Keratinocyte (primary cell): ENCODE measurements at regions not wholly inside any gene's neighbourhood (a gene's known extent, or its start where the extent isn't known, plus 50 kb on each side); places are given as distances from the start of the nearest gene placed in this dataset.

ENCODE experiments used
- DNase-seq: peaks from one replicate; pipeline ENCODE4 v3.0.0-alpha.2; 2011; ENCODE audit warnings: low read depth, missing footprints, low spot score
- FAIRE-seq: peaks from 2 replicates; lab custom pipeline; 2011; peaks lifted over from hg19 to GRCh38; lab: Jason Lieb, UNC
- H2AFZ ChIP-seq: 2 replicates; pipeline ENCODE4 v1.6.0; 2012; ENCODE audit warnings: low read length, control low read depth, inconsistent platforms; ENCODE audit not compliant: control insufficient read depth
- H3K27ac ChIP-seq: 2 replicates; pipeline ENCODE4 v1.5.1; 2011; ENCODE audit warnings: low read length; ENCODE audit not compliant: control insufficient read depth, insufficient read depth
- H3K27me3 ChIP-seq: 3 replicates; pipeline ENCODE4 v1.6.0; 2011; ENCODE audit warnings: low read length; ENCODE audit not compliant: control insufficient read depth, insufficient read depth; ENCODE audit errors: extremely low read depth
- H3K36me3 ChIP-seq, 2 experiments: 2 replicates in 1 of 2; 3 replicates in 1 of 2; pipeline ENCODE4 v1.5.1; 2011; ENCODE audit warnings: low read length in 2 of 2, mild to moderate bottlenecking in 1 of 2; ENCODE audit not compliant: control insufficient read depth in 2 of 2, insufficient read depth in 2 of 2; ENCODE audit errors: extremely low read depth in 1 of 2
- H3K4me1 ChIP-seq: 3 replicates; pipeline ENCODE4 v1.5.1; 2011; ENCODE audit warnings: low read length; ENCODE audit not compliant: control insufficient read depth, insufficient read depth; ENCODE audit errors: extremely low read depth
- H3K4me2 ChIP-seq: 3 replicates; pipeline ENCODE4 v1.6.0; 2011; ENCODE audit warnings: low read depth, low read length; ENCODE audit not compliant: control insufficient read depth, insufficient read depth; ENCODE audit errors: extremely low read depth
- H3K4me3 ChIP-seq, 3 experiments: fragments of 200-600 bp in 1 of 3; sonication (generic) in 1 of 3; 2 replicates in 2 of 3; 3 replicates in 1 of 3; pipeline ENCODE4 v1.5.1; 2011 to 2016; ENCODE audit warnings: low read length in 3 of 3, mild to moderate bottlenecking in 3 of 3, control low read depth in 2 of 3, inconsistent platforms in 1 of 3, low read depth in 1 of 3, mixed read lengths in 1 of 3, mixed run types in 1 of 3, moderate library complexity in 1 of 3; ENCODE audit not compliant: control insufficient read depth in 2 of 3, insufficient read depth in 2 of 3; ENCODE audit errors: extremely low read depth in 1 of 3
- H3K79me2 ChIP-seq: 2 replicates; pipeline ENCODE4 v1.6.0; 2012; ENCODE audit warnings: low read length; ENCODE audit not compliant: control insufficient read depth, insufficient read depth
- H3K9ac ChIP-seq: 3 replicates; pipeline ENCODE4 v1.6.0; 2011; ENCODE audit warnings: low read length; ENCODE audit not compliant: control insufficient read depth, insufficient read depth; ENCODE audit errors: extremely low read depth
- H3K9me1 ChIP-seq: 3 replicates; pipeline ENCODE4 v1.6.0; 2011; ENCODE audit warnings: low read length; ENCODE audit not compliant: control insufficient read depth, insufficient read depth; ENCODE audit errors: extremely low read depth
- H3K9me3 ChIP-seq: 2 replicates; pipeline ENCODE4 v1.5.1; 2012; ENCODE audit warnings: low read depth, low read length; ENCODE audit not compliant: control insufficient read depth
- H4K20me1 ChIP-seq: 3 replicates; pipeline ENCODE4 v1.6.0; 2011; ENCODE audit warnings: low read length; ENCODE audit not compliant: control insufficient read depth, insufficient read depth; ENCODE audit errors: extremely low read depth
- CTCF ChIP-seq, 3 experiments: IDR thresholded peaks in 1 of 3; conservative IDR thresholded peaks in 1 of 3; optimal IDR thresholded peaks in 1 of 3; 2 replicates in 2 of 3; 3 replicates in 1 of 3; pipeline versions ENCODE3 to v1.5.1; 2011; ENCODE audit warnings: low read length in 3 of 3, mild to moderate bottlenecking in 3 of 3, moderate library complexity in 2 of 3, control low read depth in 1 of 3, inconsistent platforms in 1 of 3; ENCODE audit not compliant: insufficient read depth in 2 of 3; ENCODE audit errors: extremely low read depth in 1 of 3
- EZH2 ChIP-seq: IDR thresholded peaks from one replicate; pipeline ENCODE4 v1.6.1; 2012; ENCODE audit warnings: inconsistent platforms, mild to moderate bottlenecking, low read length, moderate library complexity
- dilution Hi-C: fragments of 300-500 bp; cut with MboI; formaldehyde crosslinking; loops from one replicate; pipeline ENCODE4 v1.7.0; 2020; ENCODE audit warnings: low sequenced_read_pairs; ENCODE audit not compliant: extremely low pct_ligation_motif_present

- H3K27ac ChIP-seq: no peak overlapping the region
These were observed 58.6 kb upstream of the MEF2C start for GRCh38 chr5:88941581-88941980.

GRCh38 chr5:88940713-88941112 lies 57.7 kb upstream of the MEF2C start:
- TF ChIP-seq CTCF (optimal IDR thresholded peaks at IDR 0.05 in 1 of 3, IDR thresholded peaks at IDR 0.05 in 1 of 3, conservative IDR thresholded peaks at IDR 0.05 in 1 of 3; ENCODE audit: extremely low read depth in 1 of 3, insufficient read depth in 2 of 3, low read length in 3 of 3) (no peak), EZH2 (no peak)
- Histone ChIP-seq H3K4me2 (no peak overlapping the region), H3K9me3 (no peaks in the 10 kb centered on the region), H3K4me1 (no peaks in the 10 kb centered on the region), H2AFZ (no peak overlapping the region), H3K36me3 (no peaks in the 10 kb centered on the region), H4K20me1 (no peaks in the 10 kb centered on the region), H3K79me2 (no peaks in the 10 kb centered on the region), H3K27ac (no peak overlapping the region), H3K9ac (no peak overlapping the region), H3K9me1 (no peaks in the 10 kb centered on the region), H3K4me3 (no peak overlapping the region), H3K27me3 (no peaks in the 10 kb centered on the region)
- FAIRE-seq (no peak), DNase-seq (no peak)
- dilution Hi-C loops: no loop called here

More at GRCh38 chr5:88941581-88941980, 58.6 kb upstream of the MEF2C start:
- H2AFZ ChIP-seq: no peak overlapping the region
- no peak for TF ChIP-seq CTCF (optimal IDR thresholded peaks at IDR 0.05 in 1 of 3, IDR thresholded peaks at IDR 0.05 in 1 of 3, conservative IDR thresholded peaks at IDR 0.05 in 1 of 3; ENCODE audit: extremely low read depth in 1 of 3, insufficient read depth in 2 of 3, low read length in 3 of 3)
- no peak for TF ChIP-seq EZH2
- FAIRE-seq (no peak), DNase-seq (no peak)
- dilution Hi-C loops: no loop called here
- no peak overlapping the region for H3K9ac ChIP-seq
- no peaks in the 10 kb centered on the region for H3K9me3 ChIP-seq
- H3K4me2 ChIP-seq: no peak overlapping the region
- H3K79me2 ChIP-seq: no peaks in the 10 kb centered on the region
- H4K20me1 ChIP-seq: no peaks in the 10 kb centered on the region
- no peaks in the 10 kb centered on the region for H3K27me3 ChIP-seq
- no peaks in the 10 kb centered on the region for H3K36me3 ChIP-seq
- no peak overlapping the region for H3K4me3 ChIP-seq
- no peaks in the 10 kb centered on the region for H3K4me1 ChIP-seq
- no peaks in the 10 kb centered on the region for H3K9me1 ChIP-seq
